ENCODE measurements at regions not wholly inside any gene's neighbourhood (a gene's known extent, or its start where the extent isn't known, plus 50 kb on each side); places are given as distances from the start of the nearest gene placed in this dataset.

DNA sequence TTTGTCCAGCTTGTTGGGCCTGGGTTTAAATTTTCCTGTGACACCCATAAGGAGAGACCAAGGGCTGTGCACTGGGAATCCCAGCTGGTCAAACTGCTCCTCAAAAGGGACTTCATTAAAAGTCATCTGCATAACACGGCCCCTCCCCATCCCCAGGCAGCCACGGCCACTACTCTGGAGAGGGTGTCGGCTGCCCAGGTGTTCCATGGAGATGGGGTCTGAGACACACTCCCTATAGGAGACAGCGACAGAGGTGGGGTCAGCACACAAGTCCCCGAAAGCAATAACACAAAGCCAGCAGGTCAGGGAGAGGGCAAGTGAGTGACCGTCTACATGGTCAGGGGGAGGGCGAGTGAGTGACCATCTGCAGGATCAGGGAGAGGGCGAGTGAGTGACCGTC is 75.6 kb upstream of the BCL11B start:
- 87% methylated on average over 9 of the region's 9 CpGs for WGBS
- TF ChIP-seq POLR2AphosphoS5 (IDR thresholded peaks at IDR 0.05): no peak
- TF ChIP-seq, protein P1, sequence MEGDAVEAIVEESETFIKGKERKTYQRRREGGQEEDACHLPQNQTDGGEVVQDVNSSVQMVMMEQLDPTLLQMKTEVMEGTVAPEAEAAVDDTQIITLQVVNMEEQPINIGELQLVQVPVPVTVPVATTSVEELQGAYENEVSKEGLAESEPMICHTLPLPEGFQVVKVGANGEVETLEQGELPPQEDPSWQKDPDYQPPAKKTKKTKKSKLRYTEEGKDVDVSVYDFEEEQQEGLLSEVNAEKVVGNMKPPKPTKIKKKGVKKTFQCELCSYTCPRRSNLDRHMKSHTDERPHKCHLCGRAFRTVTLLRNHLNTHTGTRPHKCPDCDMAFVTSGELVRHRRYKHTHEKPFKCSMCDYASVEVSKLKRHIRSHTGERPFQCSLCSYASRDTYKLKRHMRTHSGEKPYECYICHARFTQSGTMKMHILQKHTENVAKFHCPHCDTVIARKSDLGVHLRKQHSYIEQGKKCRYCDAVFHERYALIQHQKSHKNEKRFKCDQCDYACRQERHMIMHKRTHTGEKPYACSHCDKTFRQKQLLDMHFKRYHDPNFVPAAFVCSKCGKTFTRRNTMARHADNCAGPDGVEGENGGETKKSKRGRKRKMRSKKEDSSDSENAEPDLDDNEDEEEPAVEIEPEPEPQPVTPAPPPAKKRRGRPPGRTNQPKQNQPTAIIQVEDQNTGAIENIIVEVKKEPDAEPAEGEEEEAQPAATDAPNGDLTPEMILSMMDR (IDR thresholded peaks at IDR 0.05): no peak
- no peak for TF ChIP-seq EP300 (IDR thresholded peaks at IDR 0.05)
- no peak for TF ChIP-seq POLR2A (IDR thresholded peaks at IDR 0.05)

DNA sequence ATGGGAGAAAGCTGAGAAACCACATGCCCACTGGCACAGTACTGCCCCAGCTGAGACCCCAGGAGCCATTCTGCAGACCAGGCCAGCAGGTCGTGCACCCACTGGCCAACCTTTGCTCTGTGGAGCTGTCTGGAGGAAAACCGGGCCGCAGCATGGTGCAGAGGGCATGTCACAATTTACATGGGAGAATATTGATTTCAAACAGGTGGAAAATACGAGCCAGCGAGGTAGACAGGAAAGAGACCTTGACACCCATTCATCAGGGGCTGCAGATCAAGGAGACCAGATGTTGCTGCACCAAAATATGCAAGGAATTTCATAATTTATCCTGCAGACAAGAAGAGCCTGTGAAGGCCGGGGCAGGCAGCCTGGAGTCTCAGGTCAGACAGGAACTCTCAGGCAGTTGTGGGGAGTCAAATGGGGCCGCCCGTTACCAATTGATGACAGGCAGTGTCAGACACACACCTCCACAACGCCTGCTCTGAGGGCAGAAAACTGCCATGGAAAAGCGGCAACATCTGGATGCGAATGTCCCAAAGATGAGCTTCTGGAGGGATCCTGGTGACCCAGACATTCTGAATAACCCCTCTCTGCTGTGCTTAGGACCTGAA is 74.6 kb upstream of the BCL11B start:
- Histone ChIP-seq H3K9me3 (no peaks in the 10 kb centered on the region), H3K36me3 (no peaks in the 10 kb centered on the region), H3K4me3 (no peak overlapping the region), H3K4me1 (no peaks in the 10 kb centered on the region), H3K27ac (no peak overlapping the region), H3K27me3 (peaks cover 6% of the 10 kb centered on the region)
- DNase-seq (ENCODE audit: low spot score in 2 of 2): no peak
- TF ChIP-seq EP300 (IDR thresholded peaks at IDR 0.05) (no peak), POLR2A (IDR thresholded peaks at IDR 0.05) (no peak), POLR2AphosphoS5 (IDR thresholded peaks at IDR 0.05) (no peak)
- TF ChIP-seq, protein P1 (IDR thresholded peaks at IDR 0.05): no peak
- WGBS: 71% methylated on average over 11 of the region's 11 CpGs

More for the DNA sequence above, 75.6 kb upstream of the BCL11B start:
- Histone ChIP-seq H3K9me3 (no peaks in the 10 kb centered on the region), H3K4me3 (no peak overlapping the region), H3K36me3 (no peaks in the 10 kb centered on the region), H3K27me3 (peaks cover 6% of the 10 kb centered on the region), H3K27ac (no peak overlapping the region), H3K4me1 (no peaks in the 10 kb centered on the region)
- DNase-seq (ENCODE audit: low spot score in 2 of 2): no peak

DNA sequence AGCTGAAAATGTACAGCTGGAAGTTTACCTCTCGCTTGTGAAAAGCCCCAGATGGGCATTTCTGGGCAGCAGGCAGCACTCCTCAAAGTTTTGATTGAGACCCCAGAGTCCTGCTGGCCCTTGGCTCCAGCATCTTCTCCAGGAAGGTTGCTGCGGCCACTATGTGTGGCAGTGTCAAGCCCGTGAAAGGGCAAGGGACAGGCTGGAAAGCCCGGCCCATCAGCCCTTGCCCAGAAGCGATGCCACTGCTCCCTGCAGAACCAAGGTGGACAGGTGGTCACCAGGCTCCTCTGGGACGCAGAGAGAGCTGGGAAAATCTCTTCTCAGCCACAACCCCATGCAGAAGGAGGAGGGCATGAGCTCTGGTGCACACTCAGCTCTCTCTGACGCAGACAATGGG is 73.5 kb upstream of the BCL11B start:
- Histone ChIP-seq H3K27me3 (peaks cover 6% of the 10 kb centered on the region), H3K4me1 (no peaks in the 10 kb centered on the region), H3K4me3 (no peak overlapping the region), H3K36me3 (no peaks in the 10 kb centered on the region), H3K27ac (no peak overlapping the region), H3K9me3 (no peaks in the 10 kb centered on the region)
- TF ChIP-seq, protein P1 (IDR thresholded peaks at IDR 0.05): no peak
- TF ChIP-seq POLR2AphosphoS5 (IDR thresholded peaks at IDR 0.05) (no peak), POLR2A (IDR thresholded peaks at IDR 0.05) (no peak), EP300 (IDR thresholded peaks at IDR 0.05) (no peak)
- WGBS: 55% methylated on average over 2 of the region's 7 CpGs
- no peak for DNase-seq (ENCODE audit: low spot score in 2 of 2)

DNA sequence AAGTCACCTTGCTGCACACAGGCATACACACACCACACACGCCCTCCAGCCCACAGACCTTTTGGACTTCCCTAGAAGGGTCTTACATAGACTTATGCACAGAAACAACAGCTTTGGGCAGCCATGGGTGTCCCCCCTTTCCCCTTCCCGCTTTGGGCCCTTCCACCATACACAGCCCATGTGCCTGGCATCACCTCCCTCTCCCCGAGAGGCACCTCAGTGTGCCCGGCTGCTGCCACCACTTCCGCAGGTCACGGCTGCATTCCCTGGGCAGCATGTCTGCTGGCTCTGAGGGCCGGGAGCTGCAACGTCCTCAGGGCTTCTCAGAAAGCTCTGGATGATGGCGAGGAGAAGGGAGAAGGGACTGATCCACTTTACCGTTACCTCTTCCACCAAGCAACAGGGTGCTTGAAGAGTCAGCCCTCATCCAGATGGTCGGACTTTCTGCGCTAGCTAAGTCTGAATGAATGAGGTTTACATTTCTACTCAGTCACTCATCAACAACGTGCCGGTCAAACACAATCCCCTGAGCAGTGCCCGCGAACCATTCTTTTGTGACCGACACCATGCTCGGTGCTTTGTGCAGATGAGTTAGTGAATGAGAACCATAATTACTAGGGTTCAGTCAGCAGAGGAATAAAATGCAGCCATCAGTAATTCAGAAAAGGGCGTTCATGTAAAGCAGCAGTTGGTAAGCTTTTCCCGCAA is 72.2 kb upstream of the BCL11B start:
- TF ChIP-seq POLR2A (IDR thresholded peaks at IDR 0.05): no peak
- no peak for TF ChIP-seq EP300 (IDR thresholded peaks at IDR 0.05)
- TF ChIP-seq, protein P1 (IDR thresholded peaks at IDR 0.05): no peak
- TF ChIP-seq POLR2AphosphoS5 (IDR thresholded peaks at IDR 0.05): no peak
- H3K9me3 ChIP-seq: no peaks in the 10 kb centered on the region
- no peaks in the 10 kb centered on the region for H3K4me1 ChIP-seq
- peaks cover 9% of the 10 kb centered on the region for H3K27me3 ChIP-seq
- 87% methylated on average over 20 of the region's 20 CpGs for WGBS
- H3K27ac ChIP-seq: no peak overlapping the region
- no peak for DNase-seq (ENCODE audit: low spot score in 2 of 2)
- no peak overlapping the region for H3K4me3 ChIP-seq
- H3K36me3 ChIP-seq: no peaks in the 10 kb centered on the region

DNA sequence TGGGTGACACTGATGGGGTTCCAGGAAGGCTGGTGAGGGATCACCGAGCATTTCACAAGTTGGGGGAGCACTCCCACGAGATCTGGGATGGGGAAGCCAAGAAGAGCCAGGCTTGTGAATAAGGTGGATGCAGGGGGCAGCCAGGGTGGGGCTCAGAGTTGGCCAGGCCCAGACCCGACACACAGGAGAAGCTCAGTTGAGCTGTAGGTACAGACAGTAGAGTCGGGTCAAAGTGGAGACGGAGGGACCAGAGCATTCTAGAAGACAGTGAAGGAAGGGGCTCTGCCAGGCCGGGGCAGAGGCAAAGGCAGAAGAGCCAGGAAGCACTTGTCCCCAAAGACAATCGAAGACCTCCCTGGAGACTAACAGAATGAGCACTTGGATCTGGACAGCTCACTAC is 70.9 kb upstream of the BCL11B start:
- DNase-seq (ENCODE audit: low spot score in 2 of 2): no peak
- Histone ChIP-seq H3K4me1 (no peaks in the 10 kb centered on the region), H3K27me3 (peaks cover 18% of the 10 kb centered on the region), H3K4me3 (no peak overlapping the region), H3K27ac (no peak overlapping the region), H3K36me3 (no peaks in the 10 kb centered on the region), H3K9me3 (no peaks in the 10 kb centered on the region)
- TF ChIP-seq POLR2AphosphoS5 (IDR thresholded peaks at IDR 0.05) (no peak), EP300 (IDR thresholded peaks at IDR 0.05) (no peak), POLR2A (IDR thresholded peaks at IDR 0.05) (no peak)
- TF ChIP-seq, protein P1 (IDR thresholded peaks at IDR 0.05): no peak
- WGBS: 90% methylated on average over 7 of the region's 7 CpGs

All from suprapubic skin (tissue), 4 donors.